D341Med (cell line): ENCODE measurements at regions not wholly inside any gene's neighbourhood (a gene's known extent, or its start where the extent isn't known, plus 50 kb on each side); places are given as distances from the start of the nearest gene placed in this dataset.
A peak's percentile ranks its signal among the peaks of the same experiment; 100 is the strongest.

Experiments used
- DNase-seq: peaks from one replicate; pipeline ENCODE4 v3.0.0; 2012; ENCODE audit warnings: low spot score

- no peak for DNase-seq
These were observed 223.1 kb upstream of the CDH5 start for GRCh38 chr16:66143415-66143814.

GRCh38 chr16:66141885-66142284, 224.6 kb upstream of the CDH5 start:
- DNase-seq, result no peak

GRCh38 chr16:66137853-66138252, 228.6 kb upstream of the CDH5 start:
- no peak for DNase-seq

- DNase-seq, result no peak
These were observed 229.7 kb upstream of the CDH5 start for GRCh38 chr16:66136841-66137240.

- no peak for DNase-seq
These were observed 230.7 kb upstream of the CDH5 start for GRCh38 chr16:66135838-66136237.

- DNase-seq, result no peak
These were observed 231.1 kb upstream of the CDH5 start for GRCh38 chr16:66135421-66135831.

GRCh38 chr16:66134875-66135274, 231.6 kb upstream of the CDH5 start:
- no peak for DNase-seq

- no peak for DNase-seq
These were observed 232.7 kb upstream of the CDH5 start for GRCh38 chr16:66133643-66134338.

- DNase-seq, result no peak
These were observed 234.6 kb upstream of the CDH5 start for GRCh38 chr16:66131895-66132294.

- DNase-seq, result no peak
These were observed 235.2 kb upstream of the CDH5 start for GRCh38 chr16:66131156-66131807.

- DNase-seq, result no peak
These were observed 236.1 kb upstream of the CDH5 start for GRCh38 chr16:66130296-66130905.

- DNase-seq, result no peak
These were observed 237.3 kb upstream of the CDH5 start for GRCh38 chr16:66129196-66129595.

- no peak for DNase-seq
These were observed 238.1 kb upstream of the CDH5 start for GRCh38 chr16:66128371-66128770.

- DNase-seq, result peak; percentile 66
These were observed 238.8 kb upstream of the CDH5 start for GRCh38 chr16:66127459-66128370.

- no peak for DNase-seq
These were observed 245.0 kb upstream of the CDH5 start for GRCh38 chr16:66121466-66121865.

GRCh38 chr16:66120656-66121055, 245.8 kb upstream of the CDH5 start:
- no peak for DNase-seq

- no peak for DNase-seq
These were observed 250.1 kb upstream of the CDH5 start for GRCh38 chr16:66116163-66117002.

GRCh38 chr16:66115373-66115772, 251.1 kb upstream of the CDH5 start:
- DNase-seq, result no peak

GRCh38 chr16:66113223-66113622, 253.3 kb upstream of the CDH5 start:
- no peak for DNase-seq

- DNase-seq, result no peak
These were observed 256.8 kb upstream of the CDH5 start for GRCh38 chr16:66109677-66110076.

- no peak for DNase-seq
These were observed 258.8 kb upstream of the CDH5 start for GRCh38 chr16:66107661-66108060.
